GM19193 (cell line): ENCODE measurements at regions not wholly inside any gene's neighbourhood (a gene's known extent, or its start where the extent isn't known, plus 50 kb on each side); places are given as distances from the start of the nearest gene placed in this dataset.

Source experiments
- POLR2A ChIP-seq: IDR thresholded peaks from 4 replicates; pipeline ENCODE4 v1.6.1; 2011; ENCODE audit not compliant: insufficient read depth, insufficient read length; ENCODE audit errors: extremely low read depth

- TF ChIP-seq POLR2A, result no peak
These were observed 103.9 kb downstream of the C9orf50 start for GRCh38 chr9:129517006-129517405.

- TF ChIP-seq POLR2A, result no peak
These were observed 106.0 kb downstream of the C9orf50 start for GRCh38 chr9:129514891-129515290.

- no peak for TF ChIP-seq POLR2A
These were observed 106.4 kb downstream of the C9orf50 start for GRCh38 chr9:129514497-129514867.

GRCh38 chr9:129513856-129514496, 106.9 kb downstream of the C9orf50 start:
- TF ChIP-seq POLR2A, result no peak

GRCh38 chr9:129513282-129513681, 107.6 kb downstream of the C9orf50 start:
- TF ChIP-seq POLR2A, result no peak

GRCh38 chr9:129511285-129511900, 109.5 kb downstream of the C9orf50 start:
- TF ChIP-seq POLR2A, result no peak

GRCh38 chr9:129509533-129509928, 111.4 kb downstream of the C9orf50 start:
- TF ChIP-seq POLR2A, result no peak

- TF ChIP-seq POLR2A, result no peak
These were observed 113.1 kb downstream of the C9orf50 start for GRCh38 chr9:129507805-129508204.

- no peak for TF ChIP-seq POLR2A
These were observed 114.0 kb downstream of the C9orf50 start for GRCh38 chr9:129506892-129507291.

- no peak for TF ChIP-seq POLR2A
These were observed 114.9 kb downstream of the C9orf50 start for GRCh38 chr9:129506041-129506440.

GRCh38 chr9:129505270-129505902, 115.5 kb downstream of the C9orf50 start:
- no peak for TF ChIP-seq POLR2A

GRCh38 chr9:129504404-129504803, 116.5 kb downstream of the C9orf50 start:
- TF ChIP-seq POLR2A, result no peak

GRCh38 chr9:129501771-129502319, 119.1 kb downstream of the C9orf50 start:
- TF ChIP-seq POLR2A, result no peak

- TF ChIP-seq POLR2A, result no peak
These were observed 119.8 kb downstream of the C9orf50 start for GRCh38 chr9:129500863-129501770.

- no peak for TF ChIP-seq POLR2A
These were observed 120.6 kb downstream of the C9orf50 start for GRCh38 chr9:129500161-129500862.
